H1 (cell line): ENCODE measurements at regions not wholly inside any gene's neighbourhood (a gene's known extent, or its start where the extent isn't known, plus 50 kb on each side); places are given as distances from the start of the nearest gene placed in this dataset.

Experiments used
- CTCF ChIA-PET: fragments of 300-600 bp; sonication (Branson Sonifier 250); formaldehyde crosslinking; loops from one replicate; lab custom pipeline; 2021; ENCODE audit not compliant: partially characterized antibody; lab: Charles Lee
- POLR2A ChIA-PET: fragments of 300-600 bp; sonication (Branson Sonifier 250); formaldehyde crosslinking; loops from one replicate; lab custom pipeline; 2021; ENCODE audit warnings: inconsistent platforms; ENCODE audit not compliant: partially characterized antibody; lab: Charles Lee
- DNase-seq, 2 experiments: peaks; one replicate each; pipeline versions ENCODE4 v3.0.0 to v3.0.0-alpha.2; 2010 to 2022; ENCODE audit warnings: low spot score in 2 of 2, low read depth in 1 of 2, mixed read lengths in 1 of 2
- FAIRE-seq: peaks from 2 replicates; lab custom pipeline; 2011; peaks lifted over from hg19 to GRCh38; lab: Jason Lieb, UNC
- H2AFZ ChIP-seq: 2 replicates; pipeline ENCODE4 v1.8.1; 2012; ENCODE audit warnings: low read length, inconsistent platforms
- H2AK5ac ChIP-seq: 2 replicates; pipeline ENCODE4 v1.6.1; 2013; ENCODE audit warnings: low read depth, low read length
- H2BK120ac ChIP-seq: replicated peaks from 2 replicates; pipeline ENCODE3; 2013; ENCODE audit warnings: low read depth, low read length, inconsistent platforms
- H2BK12ac ChIP-seq: 2 replicates; pipeline ENCODE4 v1.6.1; 2013; ENCODE audit warnings: low read depth, low read length
- H2BK15ac ChIP-seq: 2 replicates; pipeline ENCODE4 v1.6.1; 2013; ENCODE audit warnings: low read length
- H2BK20ac ChIP-seq: 2 replicates; pipeline ENCODE4 v1.6.1; 2013; ENCODE audit warnings: low read length
- H2BK5ac ChIP-seq: 2 replicates; pipeline ENCODE4 v1.6.1; 2013; ENCODE audit warnings: low read depth, low read length
- H3K14ac ChIP-seq: 2 replicates; pipeline ENCODE4 v1.6.1; 2013; ENCODE audit warnings: inconsistent platforms; ENCODE audit not compliant: insufficient read length
- H3K18ac ChIP-seq: 2 replicates; pipeline ENCODE4 v1.6.1; 2013; ENCODE audit warnings: low read length; ENCODE audit errors: extremely low read depth
- H3K23ac ChIP-seq: 2 replicates; pipeline ENCODE4 v1.6.1; 2013; ENCODE audit warnings: inconsistent platforms; ENCODE audit not compliant: insufficient read length
- H3K23me2 ChIP-seq: 2 replicates; pipeline ENCODE4 v1.6.1; 2013; ENCODE audit warnings: low read depth, low read length
- H3K27ac ChIP-seq: 2 replicates; pipeline ENCODE4 v1.6.1; 2011; ENCODE audit warnings: low read depth, low read length, inconsistent platforms
- H3K27me3 ChIP-seq, 4 experiments: replicated peaks in 1 of 4; 1 replicate in 1 of 4; 2 replicates in 3 of 4; pipeline versions ENCODE4 v1.6.1 to v1.8.1; 2011 to 2013; ENCODE audit warnings: low read length in 3 of 4, mild to moderate bottlenecking in 3 of 4, inconsistent platforms in 2 of 4, mixed read lengths in 2 of 4, moderate library complexity in 1 of 4; ENCODE audit not compliant: control insufficient read depth in 3 of 4, insufficient read depth in 3 of 4; ENCODE audit errors: extremely low read depth in 1 of 4
- H3K36me3 ChIP-seq, 4 experiments: 2 replicates each; pipeline versions ENCODE4 v1.6.1 to v1.8.1; 2011 to 2013; ENCODE audit warnings: mild to moderate bottlenecking in 4 of 4, low read length in 3 of 4, moderate library complexity in 2 of 4, control low read depth in 1 of 4, inconsistent platforms in 1 of 4; ENCODE audit not compliant: insufficient read depth in 4 of 4, control insufficient read depth in 2 of 4
- H3K4ac ChIP-seq: replicated peaks from 2 replicates; pipeline ENCODE3; 2013; ENCODE audit warnings: low read length, low read depth, mixed read lengths, inconsistent platforms; ENCODE audit not compliant: insufficient read length
- H3K4me1 ChIP-seq, 4 experiments: replicated peaks in 1 of 4; 1 replicate in 1 of 4; 2 replicates in 3 of 4; pipeline versions ENCODE4 v1.6.1 to v1.8.1; 2011 to 2013; ENCODE audit warnings: low read length in 3 of 4, inconsistent platforms in 2 of 4, mixed read lengths in 1 of 4; ENCODE audit not compliant: insufficient read depth in 4 of 4, control insufficient read depth in 3 of 4
- H3K4me2 ChIP-seq, 2 experiments: 2 replicates each; pipeline versions ENCODE4 v1.6.1 to v1.8.1; 2011 to 2013; ENCODE audit warnings: low read depth in 2 of 2, low read length in 2 of 2, control low read depth in 1 of 2, inconsistent platforms in 1 of 2, mild to moderate bottlenecking in 1 of 2; ENCODE audit not compliant: insufficient read depth in 1 of 2
- H3K4me3 ChIP-seq, 4 experiments: fragments of 200-600, 300-600 bp in 1 of 4; sonication (generic), shearing (Covaris generic), sonication (Bioruptor Twin) in 1 of 4; 2 replicates each; pipeline versions ENCODE4 v1.5.1 to v1.8.1; 2011 to 2016; ENCODE audit warnings: low read length in 4 of 4, low read depth in 3 of 4, control low read depth in 2 of 4, inconsistent platforms in 2 of 4, mild to moderate bottlenecking in 2 of 4, mixed read lengths in 1 of 4, moderate library complexity in 1 of 4; ENCODE audit not compliant: insufficient read depth in 2 of 4; ENCODE audit errors: extremely low read depth in 1 of 4
- H3K56ac ChIP-seq: replicated peaks from 2 replicates; pipeline ENCODE3; 2013; ENCODE audit warnings: low read depth, mild to moderate bottlenecking, mixed read lengths, low read length, inconsistent platforms; ENCODE audit not compliant: insufficient read length
- H3K79me1 ChIP-seq: 2 replicates; pipeline ENCODE4 v1.6.1; 2013; ENCODE audit warnings: low read depth, low read length, control low read depth
- H3K79me2 ChIP-seq, 2 experiments: 2 replicates each; pipeline versions ENCODE4 v1.6.1 to v1.8.1; 2012 to 2013; ENCODE audit warnings: low read length in 2 of 2, mild to moderate bottlenecking in 2 of 2, inconsistent platforms in 1 of 2; ENCODE audit not compliant: insufficient read depth in 2 of 2, control insufficient read depth in 1 of 2
- H3K9ac ChIP-seq, 4 experiments: replicated peaks in 1 of 4; 1 replicate in 1 of 4; 2 replicates in 3 of 4; pipeline versions ENCODE4 v1.6.1 to v1.8.1; 2011 to 2013; ENCODE audit warnings: low read depth in 3 of 4, low read length in 3 of 4, control low read depth in 2 of 4, mild to moderate bottlenecking in 2 of 4, moderate library complexity in 2 of 4, inconsistent platforms in 1 of 4; ENCODE audit errors: extremely low read depth in 1 of 4
- H3K9me3 ChIP-seq, 2 experiments: 2 replicates each; pipeline versions ENCODE4 v1.6.1 to v1.8.1; 2012 to 2013; ENCODE audit warnings: mild to moderate bottlenecking in 2 of 2, moderate library complexity in 2 of 2, control low read depth in 1 of 2, inconsistent platforms in 1 of 2, low read depth in 1 of 2, low read length in 1 of 2, mixed read lengths in 1 of 2; ENCODE audit not compliant: insufficient read depth in 2 of 2
- H4K20me1 ChIP-seq, 2 experiments: replicated peaks in 1 of 2; 2 replicates each; pipeline versions ENCODE3 to v1.8.1; 2011 to 2013; ENCODE audit warnings: inconsistent platforms in 2 of 2, low read length in 2 of 2, mild to moderate bottlenecking in 1 of 2; ENCODE audit not compliant: insufficient read depth in 2 of 2, control insufficient read depth in 1 of 2
- H4K5ac ChIP-seq: 2 replicates; pipeline ENCODE4 v1.6.1; 2013; ENCODE audit warnings: low read length, low read depth, mixed read lengths, inconsistent platforms; ENCODE audit not compliant: insufficient read length
- H4K8ac ChIP-seq: 2 replicates; pipeline ENCODE4 v1.8.0; 2013; ENCODE audit warnings: mild to moderate bottlenecking, moderate library complexity, low read length, inconsistent platforms; ENCODE audit not compliant: insufficient read depth; ENCODE audit errors: extremely low read depth
- H4K91ac ChIP-seq: replicated peaks from 2 replicates; pipeline ENCODE3; 2013; ENCODE audit warnings: low read length, mixed read lengths, inconsistent platforms; ENCODE audit not compliant: insufficient read length
- KDM1A ChIP-seq: fragments of 200-600, 300-600 bp; sonication (generic); IDR thresholded peaks from 2 replicates; pipeline ENCODE4 v1.7.1; 2016; ENCODE audit warnings: mild to moderate bottlenecking, low read length, borderline replicate concordance
- RAD21 ChIP-seq, 2 experiments: IDR thresholded peaks in 1 of 2; conservative IDR thresholded peaks in 1 of 2; 2 replicates each; pipeline ENCODE4 v1.6.1; 2011; ENCODE audit warnings: low read depth in 2 of 2, low read length in 2 of 2, improper control_type of control experiment in 1 of 2, inconsistent platforms in 1 of 2, mild to moderate bottlenecking in 1 of 2, moderate library complexity in 1 of 2
- WGBS, 2 experiments: shearing (Covaris generic) in 1 of 2; methylation state at CpG; one replicate each; pipeline versions ENCODE4 v1.1.6 to v1.1.7; 2013 to 2015; ENCODE audit warnings: low lambda C conversion rate in 2 of 2, mixed read lengths in 2 of 2, inconsistent platforms in 1 of 2, low coverage in 1 of 2, missing lambda C conversion rate in 1 of 2; ENCODE audit not compliant: insufficient replicate concordance in 2 of 2, insufficient coverage in 1 of 2, insufficient read length in 1 of 2; ENCODE audit errors: extremely low coverage in 1 of 2, missing lambda C conversion rate in 1 of 2; 5-methylcytosine and 5-hydroxymethylcytosine counted together
- TF ChIP-seq, protein P1 (sequence below), 3 experiments: IDR thresholded peaks; 1 replicate in 2 of 3; 2 replicates in 1 of 3; pipeline versions ENCODE4 v1.5.1 to v1.6.1; 2011; ENCODE audit warnings: low read length in 3 of 3, mild to moderate bottlenecking in 3 of 3, inconsistent platforms in 2 of 3, low read depth in 1 of 3, moderate library complexity in 1 of 3; ENCODE audit not compliant: insufficient read depth in 1 of 3; ENCODE audit errors: control extremely low read depth in 1 of 3

DNA sequence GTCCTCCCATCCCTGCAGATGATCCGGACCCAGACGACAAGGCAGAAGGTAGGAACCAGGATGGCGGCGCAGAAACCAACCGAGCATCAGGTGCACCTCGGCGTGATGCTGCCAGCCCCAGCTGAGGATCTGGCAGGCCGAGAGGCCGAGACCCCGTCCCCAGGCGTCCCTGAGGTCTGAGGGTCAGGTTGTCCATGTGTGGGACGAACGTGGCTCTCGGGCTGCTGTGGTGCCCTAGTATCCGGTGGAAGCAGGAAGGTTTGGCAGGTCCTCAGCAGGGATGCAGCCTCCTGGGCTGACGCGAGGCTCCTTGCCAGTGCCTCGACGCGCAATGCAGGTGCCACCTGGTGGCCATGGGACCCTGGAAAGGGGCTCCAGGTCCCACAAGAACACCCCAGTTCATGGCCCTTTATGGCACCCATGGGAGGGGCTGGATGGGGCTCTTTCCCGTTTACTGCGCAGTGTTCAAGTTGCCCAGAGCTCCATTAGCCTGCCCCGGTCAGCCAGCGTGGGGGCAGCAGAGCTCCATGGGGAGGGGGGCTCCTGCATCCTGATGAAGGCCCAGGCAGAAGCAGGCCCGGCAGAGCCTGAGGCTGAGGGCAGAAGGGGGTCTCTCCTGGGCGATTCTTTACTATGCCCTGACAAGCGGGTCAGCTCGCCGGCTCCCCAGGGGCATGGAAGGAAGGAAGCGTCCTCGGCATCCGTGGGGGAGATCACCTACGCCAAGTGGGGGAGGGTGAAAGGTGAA lies 129.9 kb downstream of the CTTN start:
- no peak overlapping the region for H3K9ac ChIP-seq
- no peak overlapping the region for H3K4me3 ChIP-seq
- peaks cover 18 to 45% (median 36%) of the 10 kb centered on the region in 4 experiments for H3K4me1 ChIP-seq
- no peak for TF ChIP-seq KDM1A
- TF ChIP-seq, protein P1, sequence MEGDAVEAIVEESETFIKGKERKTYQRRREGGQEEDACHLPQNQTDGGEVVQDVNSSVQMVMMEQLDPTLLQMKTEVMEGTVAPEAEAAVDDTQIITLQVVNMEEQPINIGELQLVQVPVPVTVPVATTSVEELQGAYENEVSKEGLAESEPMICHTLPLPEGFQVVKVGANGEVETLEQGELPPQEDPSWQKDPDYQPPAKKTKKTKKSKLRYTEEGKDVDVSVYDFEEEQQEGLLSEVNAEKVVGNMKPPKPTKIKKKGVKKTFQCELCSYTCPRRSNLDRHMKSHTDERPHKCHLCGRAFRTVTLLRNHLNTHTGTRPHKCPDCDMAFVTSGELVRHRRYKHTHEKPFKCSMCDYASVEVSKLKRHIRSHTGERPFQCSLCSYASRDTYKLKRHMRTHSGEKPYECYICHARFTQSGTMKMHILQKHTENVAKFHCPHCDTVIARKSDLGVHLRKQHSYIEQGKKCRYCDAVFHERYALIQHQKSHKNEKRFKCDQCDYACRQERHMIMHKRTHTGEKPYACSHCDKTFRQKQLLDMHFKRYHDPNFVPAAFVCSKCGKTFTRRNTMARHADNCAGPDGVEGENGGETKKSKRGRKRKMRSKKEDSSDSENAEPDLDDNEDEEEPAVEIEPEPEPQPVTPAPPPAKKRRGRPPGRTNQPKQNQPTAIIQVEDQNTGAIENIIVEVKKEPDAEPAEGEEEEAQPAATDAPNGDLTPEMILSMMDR (IDR thresholded peaks at IDR 0.05; ENCODE audit: control extremely low read depth in 1 of 3, insufficient read depth in 1 of 3, low read depth in 1 of 3, low read length in 3 of 3): peak in 2 of 3 experiments; percentile 9 to 23; a peak in 2 of 4 replicates
- TF ChIP-seq RAD21 (IDR thresholded peaks at IDR 0.05 in 1 of 2, conservative IDR thresholded peaks at IDR 0.05 in 1 of 2; ENCODE audit: low read depth in 2 of 2, low read length in 2 of 2): peak; percentile 4 to 15; a peak in 1 of 4 replicates
- H3K27ac ChIP-seq: no peak overlapping the region
- H3K79me1 ChIP-seq: peaks cover 6% of the 10 kb centered on the region
- no peak overlapping the region for H3K23ac ChIP-seq
- no peak overlapping the region for H4K91ac ChIP-seq
- no peaks in the 10 kb centered on the region for H3K27me3 ChIP-seq
- DNase-seq (no peak), FAIRE-seq (no peak)
- H4K5ac ChIP-seq: no peak overlapping the region
- H2BK120ac ChIP-seq: no peak overlapping the region
- 0 out of 2 replicates have a peak overlapping the region, but pooled peaks have one; percentile 29 for H2BK12ac ChIP-seq
- H3K56ac ChIP-seq: no peak overlapping the region
- ChIA-PET POLR2A (interaction anchor here (2.0 kb wide), 1 partner anchor 17 kb away, joined by 4 read pairs; no protein-coding TSS in a partner anchor), CTCF (interaction anchor here (0.6 to 11.3 kb wide), 9 partner anchors 13 to 228 kb away, joined by 3 to 150 read pairs (median 4); no protein-coding TSS in a partner anchor)
- no peak overlapping the region for H3K4me2 ChIP-seq
- H3K79me2 ChIP-seq: no peaks in the 10 kb centered on the region
- H2AK5ac ChIP-seq: 0 out of 2 replicates have a peak overlapping the region, but pooled peaks have one; percentile 32
- H2BK20ac ChIP-seq: no peak overlapping the region
- H2AFZ ChIP-seq: no peak overlapping the region
- no peaks in the 10 kb centered on the region for H3K23me2 ChIP-seq
- H3K36me3 ChIP-seq: no peaks in the 10 kb centered on the region
- H4K8ac ChIP-seq: no peak overlapping the region
- H3K18ac ChIP-seq: peak overlapping the region; percentile 24
- peaks cover 6% of the 10 kb centered on the region in 2 experiments for H4K20me1 ChIP-seq
- H2BK5ac ChIP-seq: 0 out of 2 replicates have a peak overlapping the region, but pooled peaks have one; percentile 24
- H3K4ac ChIP-seq: no peak overlapping the region
- no peaks in the 10 kb centered on the region for H3K9me3 ChIP-seq
- H3K14ac ChIP-seq: no peak overlapping the region
- WGBS, 2 experiments: 89% methylated on average over 33 of the region's 33 CpGs; no CpG with 5 or more reads in 1 of the 2 experiments
- H2BK15ac ChIP-seq: 0 out of 2 replicates have a peak overlapping the region, but pooled peaks have one; percentile 61
